Sigmoid colon (tissue), 6 donors: ENCODE measurements at regions not wholly inside any gene's neighbourhood (a gene's known extent, or its start where the extent isn't known, plus 50 kb on each side); places are given as distances from the start of the nearest gene placed in this dataset.

Experiments used
- DNase-seq: peaks from one replicate; pipeline ENCODE4 v3.0.0-alpha.2; 2019
- H3K27ac ChIP-seq, 4 donors: fragments of 200-600 bp; sonication (generic); one replicate each; pipeline ENCODE4 v1.5.1; 2016 to 2019; ENCODE audit warnings: mild to moderate bottlenecking in 1 of 4
- H3K27me3 ChIP-seq, 3 donors: fragments of 200-600 bp; sonication (generic); one replicate each; pipeline ENCODE4 v1.5.1; 2019; ENCODE audit warnings: mild to moderate bottlenecking in 1 of 3
- H3K36me3 ChIP-seq, 4 donors: fragments of 200-600 bp; sonication (generic); one replicate each; pipeline ENCODE4 v1.5.1; 2016 to 2019
- H3K4me1 ChIP-seq, 4 donors: fragments of 200-600 bp; sonication (generic); one replicate each; pipeline ENCODE4 v1.5.1; 2017 to 2019
- H3K4me3 ChIP-seq, 4 donors: fragments of 200-600 bp; sonication (generic); one replicate each; pipeline ENCODE4 v1.5.1; 2017 to 2019; ENCODE audit warnings: mild to moderate bottlenecking in 2 of 4, moderate library complexity in 1 of 4
- H3K9me3 ChIP-seq, 4 donors: fragments of 200-600 bp in 3 of 4; sonication (generic) in 3 of 4; one replicate each; pipeline versions ENCODE4 v1.5.1 to v1.6.1; 2013 to 2019
- CTCF ChIP-seq, 4 experiments: fragments of 450-650 bp in 3 of 4; fragments of 200-600 bp in 1 of 4; IDR thresholded peaks; one replicate each; pipeline ENCODE4 v1.5.1; 2016 to 2019; ENCODE audit warnings: antibody characterized with exemption in 4 of 4, mild to moderate bottlenecking in 3 of 4, moderate library complexity in 2 of 4
- EP300 ChIP-seq, 4 donors: sonication (generic); formaldehyde crosslinking; IDR thresholded peaks; one replicate each; pipeline ENCODE4 v1.6.1; 2017; ENCODE audit warnings: antibody characterized with exemption in 4 of 4
- POLR2A ChIP-seq, 2 donors: fragments of 450-650 bp; IDR thresholded peaks; one replicate each; pipeline ENCODE4 v1.6.1; 2016; ENCODE audit warnings: antibody characterized with exemption in 2 of 2, mild to moderate bottlenecking in 2 of 2, moderate library complexity in 2 of 2
- POLR2AphosphoS5 ChIP-seq, 4 donors: sonication (generic); formaldehyde crosslinking; IDR thresholded peaks; one replicate each; pipeline ENCODE4 v1.6.1; 2017; ENCODE audit warnings: antibody characterized with exemption in 4 of 4
- WGBS, 2 donors: extraction: QIAGEN DNeasy Blood & Tissue Kit; methylation state at CpG; one replicate each; pipeline ENCODE4 v1.1.7; 2013; 5-methylcytosine and 5-hydroxymethylcytosine counted together
- intact Hi-C: fragments of 100-400 bp; cut with DNase I; formaldehyde crosslinking; loops from one replicate; pipeline ENCODE4 v1.15.1; 2023
- donor health status: healthy with polysubstance abuse.
- donor health status: healthy.

DNA sequence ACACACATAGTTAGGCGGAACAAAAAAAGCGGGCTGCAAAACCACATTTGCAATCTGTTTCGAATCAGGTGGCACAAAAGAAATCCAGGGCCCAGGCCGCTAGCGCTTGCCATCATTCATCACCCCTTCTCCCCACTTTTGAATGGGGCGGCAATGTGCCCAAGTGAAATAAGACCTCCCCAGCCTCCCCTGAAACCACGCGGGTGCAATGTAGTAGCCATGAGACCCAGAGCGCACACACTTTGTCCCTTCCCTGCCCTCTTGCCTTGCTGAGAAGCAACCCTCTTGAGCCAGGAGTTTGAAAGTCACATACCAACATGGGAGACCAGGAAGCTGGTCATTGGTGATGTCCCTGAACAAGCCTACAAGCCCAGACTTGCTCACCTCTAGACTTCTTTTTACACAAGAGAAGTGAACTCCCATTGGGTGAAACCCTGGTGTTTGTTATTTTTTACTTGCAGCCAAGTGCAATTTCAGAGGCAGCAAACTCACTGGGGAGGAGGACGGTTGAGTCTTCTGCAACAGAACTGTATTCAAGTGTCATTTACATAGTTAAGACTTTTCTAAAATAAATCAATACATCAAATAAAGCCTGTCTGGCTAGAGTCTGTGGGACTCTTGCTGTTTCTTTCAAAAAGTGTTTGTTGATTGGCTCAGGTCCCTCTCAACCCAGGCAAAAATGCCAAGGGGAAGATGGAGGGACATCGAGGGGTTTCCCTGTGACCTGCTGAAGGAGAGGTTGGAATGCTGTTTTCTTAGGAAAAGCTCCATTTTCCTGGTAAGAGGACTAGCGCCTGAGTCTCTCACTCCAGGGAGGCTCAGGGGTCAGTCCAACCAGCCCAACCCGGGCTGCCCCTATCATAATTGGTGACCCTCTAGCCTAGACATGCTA, 138.1 kb upstream of the PTPN1 start:
- H3K4me3 ChIP-seq = no peak overlapping the region
- H3K9me3 ChIP-seq = no peaks in the 10 kb centered on the region
- TF ChIP-seq POLR2A (IDR thresholded peaks at IDR 0.05) (no peak), EP300 (IDR thresholded peaks at IDR 0.05) (no peak), CTCF (IDR thresholded peaks at IDR 0.05) (no peak), POLR2AphosphoS5 (IDR thresholded peaks at IDR 0.05) (no peak)
- 84 to 87% methylated on average over 13 of the region's 13 CpGs for WGBS, 2 donors
- H3K36me3 ChIP-seq = no peaks in the 10 kb centered on the region
- peaks cover 0 to under 1% (median 0%) of the 10 kb centered on the region in 4 donors for H3K4me1 ChIP-seq
- DNase-seq = no peak
- H3K27me3 ChIP-seq = no peaks in the 10 kb centered on the region
- intact Hi-C loops = no loop called here
- H3K27ac ChIP-seq = no peak overlapping the region

DNA sequence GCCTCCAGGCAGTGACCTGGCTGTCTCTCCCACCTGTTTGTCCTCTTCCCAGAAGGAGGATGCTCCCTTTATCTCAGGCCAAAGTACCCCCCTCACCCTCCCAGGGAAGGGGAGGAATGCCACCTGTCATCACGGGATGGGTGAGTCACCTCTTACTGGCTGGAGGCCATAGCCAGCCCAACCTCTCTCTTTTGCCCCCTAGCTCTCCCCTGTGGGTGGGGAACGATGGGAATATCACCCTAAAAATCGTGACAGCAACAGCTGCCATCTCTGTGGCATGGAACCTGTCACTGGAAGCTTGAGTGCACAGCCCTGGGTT, 137.5 kb upstream of the PTPN1 start:
- intact Hi-C loops = no loop called here
- TF ChIP-seq POLR2AphosphoS5 (IDR thresholded peaks at IDR 0.05) (no peak), CTCF (IDR thresholded peaks at IDR 0.05) (no peak), POLR2A (IDR thresholded peaks at IDR 0.05) (no peak), EP300 (IDR thresholded peaks at IDR 0.05) (no peak)
- H3K27ac ChIP-seq = no peak overlapping the region
- 12 to 51% methylated on average over 3 of the region's 3 CpGs for WGBS, 2 donors
- no peaks in the 10 kb centered on the region for H3K27me3 ChIP-seq
- H3K36me3 ChIP-seq = no peaks in the 10 kb centered on the region
- H3K4me1 ChIP-seq = no peaks in the 10 kb centered on the region
- H3K9me3 ChIP-seq = no peaks in the 10 kb centered on the region
- no peak for DNase-seq
- H3K4me3 ChIP-seq = no peak overlapping the region

GRCh38 chr20:50373674-50374286, 136.4 kb upstream of the PTPN1 start:
- no peak for TF ChIP-seq POLR2AphosphoS5 (IDR thresholded peaks at IDR 0.05)
- no peak for TF ChIP-seq CTCF (IDR thresholded peaks at IDR 0.05)
- TF ChIP-seq POLR2A (IDR thresholded peaks at IDR 0.05) = no peak
- TF ChIP-seq EP300 (IDR thresholded peaks at IDR 0.05) = no peak
- Histone ChIP-seq H3K27ac (no peak overlapping the region), H3K36me3 (no peaks in the 10 kb centered on the region), H3K4me3 (no peak overlapping the region), H3K4me1 (peaks cover 0 to 5% (median 3%) of the 10 kb centered on the region in 4 donors), H3K9me3 (no peaks in the 10 kb centered on the region), H3K27me3 (no peaks in the 10 kb centered on the region)
- intact Hi-C loops = no loop called here
- DNase-seq = no peak
- 19 to 67% methylated on average over 7 of the region's 7 CpGs for WGBS, 2 donors

DNA sequence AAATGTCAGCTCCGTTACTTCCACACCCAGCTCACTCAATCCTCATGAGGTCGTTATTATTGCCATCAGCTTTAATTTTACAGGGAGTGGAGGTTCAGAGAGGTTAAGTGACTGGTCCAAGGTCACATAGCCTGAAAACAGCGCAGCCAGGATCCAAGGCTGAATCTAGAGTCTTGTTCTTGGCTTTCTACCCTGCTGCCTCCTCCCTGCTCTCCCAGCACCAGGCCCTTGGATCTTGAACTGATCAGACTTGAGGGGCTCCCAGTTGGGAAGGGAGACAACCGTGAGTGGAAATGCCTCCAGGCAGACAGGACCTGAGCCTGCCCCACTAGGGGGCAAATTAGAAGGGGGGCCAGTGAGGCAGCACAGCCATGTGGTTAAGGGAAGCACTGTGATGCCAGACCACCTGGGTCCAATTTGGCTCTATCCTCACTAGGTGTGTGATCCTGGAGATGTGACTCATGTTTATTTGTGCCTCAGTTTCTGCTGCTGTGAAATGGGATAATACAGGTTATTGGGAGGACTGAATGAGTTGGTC, 135.6 kb upstream of the PTPN1 start:
- TF ChIP-seq EP300 (IDR thresholded peaks at IDR 0.05) (no peak), POLR2AphosphoS5 (IDR thresholded peaks at IDR 0.05) (no peak), POLR2A (IDR thresholded peaks at IDR 0.05) (no peak), CTCF (IDR thresholded peaks at IDR 0.05) (no peak)
- intact Hi-C loops = loop anchor here (5.0 kb wide), 1 partner anchor 52 kb away; no protein-coding TSS in a partner anchor

More for the DNA sequence above, 135.6 kb upstream of the PTPN1 start:
- Histone ChIP-seq H3K4me1 (peaks cover 0 to 13% (median 12%) of the 10 kb centered on the region in 4 donors), H3K4me3 (no peak overlapping the region), H3K9me3 (no peaks in the 10 kb centered on the region), H3K36me3 (no peaks in the 10 kb centered on the region), H3K27ac (no peak overlapping the region), H3K27me3 (no peaks in the 10 kb centered on the region)
- DNase-seq = no peak
- WGBS, 2 donors = 50 to 79% methylated on average over 4 of the region's 4 CpGs
